Activated gamma-delta T cell treated with anti-CD3 and anti-CD28 coated beads, Interleukin-2, amount 50 U/mL, for 16 hours (primary cell): ENCODE measurements at regions not wholly inside any gene's neighbourhood (a gene's known extent, or its start where the extent isn't known, plus 50 kb on each side); places are given as distances from the start of the nearest gene placed in this dataset.
"Not testable (repeated sequence)": the region's sequence is repeated elsewhere in the genome, so short reads cannot be mapped to it uniquely, and the experiment has no call there.

Source experiments
- DNase-seq: peaks from one replicate; pipeline ENCODE4 v3.0.0-alpha.2; 2020; ENCODE audit warnings: low read depth

- no peak for DNase-seq
Observed at GRCh38 chr12:131314524-131315090, 360.9 kb downstream of the ADGRD1 start.

- DNase-seq, result no peak
Observed at GRCh38 chr12:131315601-131316000, 361.9 kb downstream of the ADGRD1 start.

- DNase-seq, result no peak
Observed at GRCh38 chr12:131316388-131316787, 362.7 kb downstream of the ADGRD1 start.

GRCh38 chr12:131318045-131318685 is 364.5 kb downstream of the ADGRD1 start:
- DNase-seq, result no peak

GRCh38 chr12:131321988-131322387 is 368.3 kb downstream of the ADGRD1 start:
- DNase-seq, result no peak

GRCh38 chr12:131322460-131322859 is 368.8 kb downstream of the ADGRD1 start:
- not testable (repeated sequence) for DNase-seq

- no peak for DNase-seq
Observed at GRCh38 chr12:131323879-131324278, 370.2 kb downstream of the ADGRD1 start.

GRCh38 chr12:131327521-131328488 is 374.1 kb downstream of the ADGRD1 start:
- no peak for DNase-seq

GRCh38 chr12:131328861-131329845 is 375.4 kb downstream of the ADGRD1 start:
- not testable (repeated sequence) for DNase-seq

GRCh38 chr12:131330106-131330815 is 376.6 kb downstream of the ADGRD1 start:
- no peak for DNase-seq

- DNase-seq, result no peak
Observed at GRCh38 chr12:131331148-131331750, 377.5 kb downstream of the ADGRD1 start.

- no peak for DNase-seq
Observed at GRCh38 chr12:131332224-131332623, 378.5 kb downstream of the ADGRD1 start.

GRCh38 chr12:131333136-131333535 is 377.8 kb upstream of the SFSWAP start:
- DNase-seq, result no peak

- no peak for DNase-seq
Observed at GRCh38 chr12:131333621-131334440, 377.1 kb upstream of the SFSWAP start.

- no peak for DNase-seq
Observed at GRCh38 chr12:131334835-131335234, 376.1 kb upstream of the SFSWAP start.

- no peak for DNase-seq
Observed at GRCh38 chr12:131335456-131335855, 375.4 kb upstream of the SFSWAP start.

- not testable (repeated sequence) for DNase-seq
Observed at GRCh38 chr12:131337861-131338260, 373.0 kb upstream of the SFSWAP start.

GRCh38 chr12:131340616-131341210 is 370.2 kb upstream of the SFSWAP start:
- DNase-seq, result no peak

GRCh38 chr12:131341608-131342007 is 369.3 kb upstream of the SFSWAP start:
- DNase-seq, result not testable (repeated sequence)
